Neural progenitor cell (in vitro differentiated cells): ENCODE measurements at regions not wholly inside any gene's neighbourhood (a gene's known extent, or its start where the extent isn't known, plus 50 kb on each side); places are given as distances from the start of the nearest gene placed in this dataset.

ENCODE experiments used
- DNase-seq: peaks from one replicate; pipeline ENCODE4 v3.0.0-alpha.2; 2016; ENCODE audit warnings: low spot score
- H2AFZ ChIP-seq: fragments of 200-600 bp; sonication (generic); replicated peaks from 2 replicates; pipeline ENCODE4 v1.6.1; 2016; ENCODE audit warnings: antibody characterized with exemption
- H3F3A ChIP-seq: fragments of 200-600 bp; sonication (generic); 2 replicates; pipeline ENCODE4 v1.6.1; 2016; ENCODE audit warnings: antibody characterized with exemption, low read depth
- H3K27ac ChIP-seq: fragments of 200-600 bp; sonication (generic); 2 replicates; pipeline ENCODE4 v1.5.1; 2016; ENCODE audit warnings: mild to moderate bottlenecking
- H3K27me3 ChIP-seq: fragments of 200-600 bp; sonication (generic); 2 replicates; pipeline ENCODE4 v1.6.1; 2016; ENCODE audit warnings: mild to moderate bottlenecking, moderate library complexity
- H3K36me3 ChIP-seq: fragments of 200-600 bp; sonication (generic); 2 replicates; pipeline ENCODE4 v1.5.1; 2016
- H3K4me1 ChIP-seq: fragments of 200-600 bp; sonication (generic); 2 replicates; pipeline ENCODE4 v1.6.1; 2016; ENCODE audit warnings: mixed run types
- H3K4me2 ChIP-seq: fragments of 200-600 bp; sonication (generic); 2 replicates; pipeline ENCODE4 v1.6.1; 2016
- H3K4me3 ChIP-seq: fragments of 200-600 bp; sonication (generic); 2 replicates; pipeline ENCODE4 v1.5.1; 2016
- H3K79me2 ChIP-seq: fragments of 200-600 bp; sonication (generic); 2 replicates; pipeline ENCODE4 v1.6.1; 2016; ENCODE audit warnings: low read depth
- H3K9ac ChIP-seq: fragments of 200-600 bp; sonication (generic); 2 replicates; pipeline ENCODE4 v1.6.1; 2016
- H3K9me3 ChIP-seq: fragments of 200-600 bp; sonication (generic); 2 replicates; pipeline ENCODE4 v1.5.1; 2016; ENCODE audit warnings: low read depth
- H4K20me1 ChIP-seq: fragments of 200-600 bp; sonication (generic); 2 replicates; pipeline ENCODE4 v1.6.1; 2016; ENCODE audit warnings: low read depth
- H3K27ac Mint-ChIP-seq: 3 replicates; pipeline ENCODE4 v1.8.0; 2021; ENCODE audit warnings: mixed read lengths
- H3K27me3 Mint-ChIP-seq: 2 replicates; pipeline ENCODE4 v1.8.0; 2022; ENCODE audit warnings: low read depth, mild to moderate bottlenecking, inconsistent platforms, moderate library complexity, mixed read lengths; ENCODE audit not compliant: insufficient read depth
- H3K36me3 Mint-ChIP-seq: 3 replicates; pipeline ENCODE4 v1.8.0; 2021; ENCODE audit warnings: mixed read lengths
- H3K4me1 Mint-ChIP-seq: 3 replicates; pipeline ENCODE4 v1.8.0; 2021; ENCODE audit warnings: mixed read lengths
- H3K4me3 Mint-ChIP-seq: 3 replicates; pipeline ENCODE4 v1.8.0; 2021; ENCODE audit warnings: mild to moderate bottlenecking, moderate library complexity, mixed read lengths
- H3K9me3 Mint-ChIP-seq: 3 replicates; pipeline ENCODE4 v1.8.0; 2020; ENCODE audit warnings: mixed read lengths
- EZH2 ChIP-seq: fragments of 200-600 bp; sonication (generic); IDR thresholded peaks from 2 replicates; pipeline ENCODE4 v1.6.1; 2017; ENCODE audit warnings: antibody characterized with exemption, mild to moderate bottlenecking, moderate library complexity
- EZH2phosphoT487 ChIP-seq: fragments of 200-600 bp; sonication (generic); IDR thresholded peaks from 2 replicates; pipeline ENCODE4 v1.6.1; 2017; ENCODE audit warnings: antibody characterized with exemption
- TF ChIP-seq, protein P1 (sequence below): fragments of 200-600 bp; sonication (generic); IDR thresholded peaks from 2 replicates; pipeline ENCODE4 v1.5.1; 2017; ENCODE audit warnings: antibody characterized with exemption, mild to moderate bottlenecking

GRCh38 chr1:175891783-175892309 lies 148.5 kb upstream of the TNR start:
- no peaks in the 10 kb centered on the region for H3K36me3 ChIP-seq
- no peaks in the 10 kb centered on the region for H3K36me3 Mint-ChIP-seq
- peaks cover 2% of the 10 kb centered on the region for H3K9me3 Mint-ChIP-seq
- no peak overlapping the region for H3K9ac ChIP-seq
- H3K27ac ChIP-seq, result no peak overlapping the region
- no peak overlapping the region for H3K4me3 ChIP-seq
- H3K4me1 ChIP-seq, result peaks cover 7% of the 10 kb centered on the region
- TF ChIP-seq, protein P1, sequence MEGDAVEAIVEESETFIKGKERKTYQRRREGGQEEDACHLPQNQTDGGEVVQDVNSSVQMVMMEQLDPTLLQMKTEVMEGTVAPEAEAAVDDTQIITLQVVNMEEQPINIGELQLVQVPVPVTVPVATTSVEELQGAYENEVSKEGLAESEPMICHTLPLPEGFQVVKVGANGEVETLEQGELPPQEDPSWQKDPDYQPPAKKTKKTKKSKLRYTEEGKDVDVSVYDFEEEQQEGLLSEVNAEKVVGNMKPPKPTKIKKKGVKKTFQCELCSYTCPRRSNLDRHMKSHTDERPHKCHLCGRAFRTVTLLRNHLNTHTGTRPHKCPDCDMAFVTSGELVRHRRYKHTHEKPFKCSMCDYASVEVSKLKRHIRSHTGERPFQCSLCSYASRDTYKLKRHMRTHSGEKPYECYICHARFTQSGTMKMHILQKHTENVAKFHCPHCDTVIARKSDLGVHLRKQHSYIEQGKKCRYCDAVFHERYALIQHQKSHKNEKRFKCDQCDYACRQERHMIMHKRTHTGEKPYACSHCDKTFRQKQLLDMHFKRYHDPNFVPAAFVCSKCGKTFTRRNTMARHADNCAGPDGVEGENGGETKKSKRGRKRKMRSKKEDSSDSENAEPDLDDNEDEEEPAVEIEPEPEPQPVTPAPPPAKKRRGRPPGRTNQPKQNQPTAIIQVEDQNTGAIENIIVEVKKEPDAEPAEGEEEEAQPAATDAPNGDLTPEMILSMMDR, result no peak
- TF ChIP-seq EZH2 (no peak), EZH2phosphoT487 (no peak)
- peaks cover 25% of the 10 kb centered on the region for H3K4me1 Mint-ChIP-seq
- H4K20me1 ChIP-seq, result no peaks in the 10 kb centered on the region
- no peaks in the 10 kb centered on the region for H3K79me2 ChIP-seq
- H2AFZ ChIP-seq, result no peak overlapping the region
- no peak overlapping the region for H3K27ac Mint-ChIP-seq
- H3K27me3 Mint-ChIP-seq, result peaks cover 6% of the 10 kb centered on the region
- no peaks in the 10 kb centered on the region for H3K9me3 ChIP-seq
- peaks cover 8% of the 10 kb centered on the region for H3F3A ChIP-seq
- H3K4me3 Mint-ChIP-seq, result no peak overlapping the region
- H3K4me2 ChIP-seq, result no peak overlapping the region
- no peak for DNase-seq
- peaks cover 25% of the 10 kb centered on the region for H3K27me3 ChIP-seq

GRCh38 chr1:175890958-175891357 lies 147.6 kb upstream of the TNR start:
- Histone ChIP-seq H3K4me2 (no peak overlapping the region), H3K4me1 (peaks cover 7% of the 10 kb centered on the region), H3F3A (peaks cover 8% of the 10 kb centered on the region), H3K4me3 (no peak overlapping the region), H3K27me3 (peaks cover 26% of the 10 kb centered on the region), H2AFZ (no peak overlapping the region), H3K27ac (no peak overlapping the region), H3K9ac (no peak overlapping the region), H3K36me3 (no peaks in the 10 kb centered on the region), H4K20me1 (no peaks in the 10 kb centered on the region), H3K9me3 (no peaks in the 10 kb centered on the region), H3K79me2 (no peaks in the 10 kb centered on the region)
- H3K27ac Mint-ChIP-seq, result no peak overlapping the region
- peaks cover 25% of the 10 kb centered on the region for H3K4me1 Mint-ChIP-seq
- H3K9me3 Mint-ChIP-seq, result peaks cover 2% of the 10 kb centered on the region
- H3K36me3 Mint-ChIP-seq, result no peaks in the 10 kb centered on the region
- no peak for DNase-seq
- TF ChIP-seq EZH2phosphoT487 (no peak), EZH2 (no peak)
- TF ChIP-seq, protein P1, result no peak
- H3K4me3 Mint-ChIP-seq, result no peak overlapping the region
- peaks cover 11% of the 10 kb centered on the region for H3K27me3 Mint-ChIP-seq

GRCh38 chr1:175889848-175890247 lies 146.5 kb upstream of the TNR start:
- no peak overlapping the region for H2AFZ ChIP-seq
- peaks cover 12% of the 10 kb centered on the region for H3K27me3 Mint-ChIP-seq
- no peak for DNase-seq
- no peaks in the 10 kb centered on the region for H3K79me2 ChIP-seq
- H3K27ac ChIP-seq, result no peak overlapping the region
- no peaks in the 10 kb centered on the region for H4K20me1 ChIP-seq
- no peak overlapping the region for H3K4me3 Mint-ChIP-seq
- no peaks in the 10 kb centered on the region for H3K36me3 Mint-ChIP-seq
- no peak for TF ChIP-seq EZH2
- TF ChIP-seq, protein P1, result no peak
- H3K27me3 ChIP-seq, result peaks cover 26% of the 10 kb centered on the region
- H3K4me1 Mint-ChIP-seq, result peaks cover 34% of the 10 kb centered on the region
- no peaks in the 10 kb centered on the region for H3K9me3 ChIP-seq
- H3K9me3 Mint-ChIP-seq, result peaks cover 2% of the 10 kb centered on the region
- H3K36me3 ChIP-seq, result no peaks in the 10 kb centered on the region
- peaks cover 8% of the 10 kb centered on the region for H3F3A ChIP-seq
- H3K4me3 ChIP-seq, result no peak overlapping the region
- no peak overlapping the region for H3K27ac Mint-ChIP-seq
- H3K4me2 ChIP-seq, result no peak overlapping the region
- H3K4me1 ChIP-seq, result peaks cover 7% of the 10 kb centered on the region
- H3K9ac ChIP-seq, result no peak overlapping the region
